Vagina (tissue), 2 donors: ENCODE measurements at regions not wholly inside any gene's neighbourhood (a gene's known extent, or its start where the extent isn't known, plus 50 kb on each side); places are given as distances from the start of the nearest gene placed in this dataset.

ENCODE experiments used
- DNase-seq, 2 donors: peaks; one replicate each; pipeline ENCODE4 v3.0.0-alpha.2; 2017; ENCODE audit errors: extremely low spot score in 2 of 2
- H3K27ac ChIP-seq: fragments of 200-600 bp; sonication (generic); one replicate; pipeline ENCODE4 v1.5.1; 2019
- H3K27me3 ChIP-seq: fragments of 200-600 bp; sonication (generic); one replicate; pipeline ENCODE4 v1.5.1; 2019
- H3K36me3 ChIP-seq, 2 donors: fragments of 200-600 bp; sonication (generic); one replicate each; pipeline ENCODE4 v1.5.1; 2017 to 2019
- H3K4me1 ChIP-seq: fragments of 200-600 bp; sonication (generic); one replicate; pipeline ENCODE4 v1.5.1; 2019
- H3K4me3 ChIP-seq, 2 donors: fragments of 200-600 bp; sonication (generic); 1 replicate in 1 of 2; 2 replicates in 1 of 2; pipeline ENCODE4 v1.5.1; 2016 to 2019
- H3K9me3 ChIP-seq: fragments of 200-600 bp; sonication (generic); one replicate; pipeline ENCODE4 v1.5.1; 2019
- CTCF ChIP-seq, 3 experiments: fragments of 450-650 bp in 2 of 3; fragments of 200-600 bp in 1 of 3; sonication (generic) in 1 of 3; IDR thresholded peaks; one replicate each; pipeline ENCODE4 v1.5.1; 2017 to 2019; ENCODE audit warnings: antibody characterized with exemption in 3 of 3, mild to moderate bottlenecking in 2 of 3, moderate library complexity in 2 of 3
- POLR2A ChIP-seq, 2 donors: fragments of 450-650 bp; IDR thresholded peaks; one replicate each; pipeline ENCODE4 v1.6.1; 2017; ENCODE audit warnings: antibody characterized with exemption in 2 of 2, mild to moderate bottlenecking in 2 of 2, moderate library complexity in 2 of 2
- POLR2AphosphoS5 ChIP-seq, 2 donors: sonication (generic); formaldehyde crosslinking; IDR thresholded peaks; one replicate each; pipeline ENCODE4 v1.9.0; 2017; ENCODE audit warnings: antibody characterized with exemption in 2 of 2, mild to moderate bottlenecking in 2 of 2, low read depth in 1 of 2; ENCODE audit not compliant: insufficient read depth in 1 of 2
- intact Hi-C: fragments of 100-400 bp; cut with DNase I; formaldehyde crosslinking; loops from one replicate; pipeline ENCODE4 v1.15.1; 2023

GRCh38 chr4:111698361-111698760 is 446.9 kb upstream of the FAM241A start:
- Histone ChIP-seq H3K27me3 (no peaks in the 10 kb centered on the region), H3K27ac (no peak overlapping the region), H3K4me3 (no peak overlapping the region), H3K36me3 (no peaks in the 10 kb centered on the region), H3K4me1 (no peaks in the 10 kb centered on the region), H3K9me3 (no peaks in the 10 kb centered on the region)
- intact Hi-C loops: no loop called here
- no peak for DNase-seq
- TF ChIP-seq CTCF (IDR thresholded peaks at IDR 0.05) (no peak), POLR2AphosphoS5 (IDR thresholded peaks at IDR 0.05; ENCODE audit: insufficient read depth in 1 of 2, low read depth in 1 of 2) (no peak), POLR2A (IDR thresholded peaks at IDR 0.05) (no peak)

DNA sequence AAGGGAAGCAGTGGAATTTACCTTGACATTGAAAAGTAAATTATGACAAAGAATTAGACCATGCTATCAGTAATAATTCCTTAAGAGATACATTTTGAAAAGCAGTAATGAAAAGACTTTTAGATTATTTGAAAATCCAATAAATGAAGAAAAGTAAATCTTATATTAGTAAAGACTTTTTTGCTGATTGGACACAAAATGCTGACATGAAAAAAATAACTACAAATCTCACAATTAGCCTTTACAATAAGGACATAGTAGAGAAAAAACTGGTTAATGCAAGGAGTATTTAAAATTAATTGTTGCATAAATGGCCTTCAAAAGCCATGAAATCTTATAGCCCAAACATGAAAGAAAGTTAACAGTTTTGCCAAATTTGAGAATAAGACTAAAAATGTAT is 446.1 kb upstream of the FAM241A start:
- Histone ChIP-seq H3K4me1 (no peaks in the 10 kb centered on the region), H3K27me3 (no peaks in the 10 kb centered on the region), H3K36me3 (no peaks in the 10 kb centered on the region), H3K27ac (no peak overlapping the region), H3K9me3 (no peaks in the 10 kb centered on the region), H3K4me3 (no peak overlapping the region)
- intact Hi-C loops: no loop called here
- TF ChIP-seq POLR2A (IDR thresholded peaks at IDR 0.05) (no peak), CTCF (IDR thresholded peaks at IDR 0.05) (no peak), POLR2AphosphoS5 (IDR thresholded peaks at IDR 0.05; ENCODE audit: insufficient read depth in 1 of 2, low read depth in 1 of 2) (no peak)
- no peak for DNase-seq

DNA sequence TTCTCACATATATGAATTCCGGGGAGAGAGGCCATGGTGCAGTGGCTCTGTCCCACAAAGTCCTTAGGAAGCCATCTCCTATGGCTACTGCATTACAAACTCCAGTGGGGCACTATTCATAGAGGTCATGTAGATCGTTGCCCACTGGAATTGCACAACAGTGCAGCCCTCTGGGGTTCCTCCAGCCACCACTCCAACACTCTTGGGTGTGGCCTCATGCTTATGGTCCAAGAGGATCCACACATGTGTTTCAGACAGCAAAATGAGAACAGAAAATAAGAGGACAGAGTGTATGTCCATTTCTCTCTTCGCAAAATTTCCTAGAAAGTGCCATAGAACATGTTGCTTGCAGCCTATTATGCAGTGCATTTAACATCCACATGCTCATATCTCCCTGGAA is 444.2 kb upstream of the FAM241A start:
- H3K36me3 ChIP-seq: no peaks in the 10 kb centered on the region
- no peak for DNase-seq
- TF ChIP-seq CTCF (IDR thresholded peaks at IDR 0.05) (no peak), POLR2A (IDR thresholded peaks at IDR 0.05) (no peak), POLR2AphosphoS5 (IDR thresholded peaks at IDR 0.05; ENCODE audit: insufficient read depth in 1 of 2, low read depth in 1 of 2) (no peak)
- no peaks in the 10 kb centered on the region for H3K9me3 ChIP-seq
- intact Hi-C loops: loop anchor here (10.0 kb wide), 1 partner anchor 166 kb away; no protein-coding TSS in a partner anchor
- no peak overlapping the region for H3K27ac ChIP-seq
- H3K4me1 ChIP-seq: no peaks in the 10 kb centered on the region
- no peak overlapping the region for H3K4me3 ChIP-seq
- H3K27me3 ChIP-seq: no peaks in the 10 kb centered on the region

- intact Hi-C loops: loop anchor here (10.0 kb wide), 1 partner anchor 173 kb away; no protein-coding TSS in a partner anchor
- DNase-seq: no peak
- no peak for TF ChIP-seq CTCF (IDR thresholded peaks at IDR 0.05)
- no peak for TF ChIP-seq POLR2AphosphoS5 (IDR thresholded peaks at IDR 0.05; ENCODE audit: insufficient read depth in 1 of 2, low read depth in 1 of 2)
- TF ChIP-seq POLR2A (IDR thresholded peaks at IDR 0.05): no peak
Measured at GRCh38 chr4:111707491-111707890, 437.8 kb upstream of the FAM241A start.

DNA sequence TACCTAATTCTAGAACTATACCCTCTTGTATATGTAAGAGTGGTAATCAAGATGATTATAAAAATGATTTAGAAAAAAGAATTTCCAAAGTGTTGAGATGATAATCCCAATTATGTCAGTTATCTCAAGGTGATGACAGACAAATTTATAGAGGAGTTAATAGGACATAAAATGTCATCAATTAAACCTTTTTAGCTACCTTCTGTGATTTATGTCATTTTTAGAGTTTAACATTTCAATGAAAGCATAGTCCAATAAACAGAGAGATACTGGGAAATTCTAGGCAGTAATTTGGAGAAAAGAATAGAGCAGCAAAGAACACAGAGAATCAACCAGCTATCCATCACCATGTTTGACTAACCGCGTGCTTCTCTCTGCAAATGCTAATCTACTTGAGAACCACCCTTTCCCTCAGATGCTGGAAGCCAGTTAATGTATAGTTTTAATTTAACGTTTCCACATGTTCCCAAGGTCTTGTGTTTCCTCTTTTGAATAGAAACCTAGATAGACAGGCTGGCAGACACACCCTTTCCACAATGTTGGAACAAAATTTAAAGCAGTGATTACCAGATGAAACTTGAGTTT is 433.1 kb upstream of the FAM241A start:
- no peak overlapping the region for H3K4me3 ChIP-seq
- no peak overlapping the region for H3K27ac ChIP-seq
- no peaks in the 10 kb centered on the region for H3K9me3 ChIP-seq
- H3K36me3 ChIP-seq: no peaks in the 10 kb centered on the region
- H3K4me1 ChIP-seq: no peaks in the 10 kb centered on the region
- TF ChIP-seq CTCF (IDR thresholded peaks at IDR 0.05) (no peak), POLR2A (IDR thresholded peaks at IDR 0.05) (no peak), POLR2AphosphoS5 (IDR thresholded peaks at IDR 0.05; ENCODE audit: insufficient read depth in 1 of 2, low read depth in 1 of 2) (no peak)
- H3K27me3 ChIP-seq: no peaks in the 10 kb centered on the region
- DNase-seq: no peak
- intact Hi-C loops: no loop called here

More at GRCh38 chr4:111707491-111707890, 437.8 kb upstream of the FAM241A start:
- H3K27ac ChIP-seq: no peak overlapping the region
- no peaks in the 10 kb centered on the region for H3K27me3 ChIP-seq
- no peaks in the 10 kb centered on the region for H3K4me1 ChIP-seq
- H3K4me3 ChIP-seq: no peak overlapping the region
- no peaks in the 10 kb centered on the region for H3K36me3 ChIP-seq
- no peaks in the 10 kb centered on the region for H3K9me3 ChIP-seq
